Fibroblast of mammary gland (primary cell): ENCODE measurements at regions not wholly inside any gene's neighbourhood (a gene's known extent, or its start where the extent isn't known, plus 50 kb on each side); places are given as distances from the start of the nearest gene placed in this dataset.

Experiments
- DNase-seq: peaks from one replicate; pipeline ENCODE4 v3.0.0-alpha.2; 2010; ENCODE audit warnings: low read depth
- H3K4me3 ChIP-seq: 2 replicates; pipeline ENCODE4 v1.5.1; 2011; ENCODE audit warnings: low read depth, mild to moderate bottlenecking, low read length, moderate library complexity; ENCODE audit not compliant: control insufficient read depth
- CTCF ChIP-seq: conservative IDR thresholded peaks from 2 replicates; pipeline ENCODE4 v1.5.1; 2011; ENCODE audit warnings: low read depth, low read length, inconsistent platforms; ENCODE audit not compliant: control insufficient read depth, insufficient read depth

- no peak for TF ChIP-seq CTCF
- DNase-seq = no peak
- no peak overlapping the region for H3K4me3 ChIP-seq
These were observed 264.2 kb upstream of the ZMIZ1 start for GRCh38 chr10:78804411-78805032.

GRCh38 chr10:78805176-78805575, 263.6 kb upstream of the ZMIZ1 start:
- H3K4me3 ChIP-seq = no peak overlapping the region
- TF ChIP-seq CTCF = no peak
- DNase-seq = peak; percentile 99

GRCh38 chr10:78806681-78807221, 262.0 kb upstream of the ZMIZ1 start:
- no peak for DNase-seq
- no peak overlapping the region for H3K4me3 ChIP-seq
- TF ChIP-seq CTCF = no peak

- H3K4me3 ChIP-seq = no peak overlapping the region
- TF ChIP-seq CTCF = no peak
- DNase-seq = no peak
These were observed 261.1 kb upstream of the ZMIZ1 start for GRCh38 chr10:78807504-78808203.

GRCh38 chr10:78808286-78808685, 260.5 kb upstream of the ZMIZ1 start:
- TF ChIP-seq CTCF = no peak
- DNase-seq = no peak
- no peak overlapping the region for H3K4me3 ChIP-seq

- DNase-seq = no peak
- H3K4me3 ChIP-seq = no peak overlapping the region
- no peak for TF ChIP-seq CTCF
These were observed 259.9 kb upstream of the ZMIZ1 start for GRCh38 chr10:78808736-78809367.
